GM18867 (cell line): ENCODE measurements at regions not wholly inside any gene's neighbourhood (a gene's known extent, or its start where the extent isn't known, plus 50 kb on each side); places are given as distances from the start of the nearest gene placed in this dataset.

Experiments used
- ATAC-seq: cut with Tn5 transposase; IDR thresholded peaks from one replicate; pipeline ENCODE4 v1.9.1; 2021; ENCODE audit warnings: mild to moderate bottlenecking, moderate library complexity; ENCODE audit not compliant: unreplicated experiment

GRCh38 chr2:167310442-167310841, 422.2 kb downstream of the XIRP2 start:
- no peak for ATAC-seq
